AG09309 (cell line): ENCODE measurements at regions not wholly inside any gene's neighbourhood (a gene's known extent, or its start where the extent isn't known, plus 50 kb on each side); places are given as distances from the start of the nearest gene placed in this dataset.

Experiments
- DNase-seq: peaks from one replicate; pipeline ENCODE4 v3.0.0-alpha.2; 2010; ENCODE audit warnings: low read depth
- H3K4me3 ChIP-seq: 2 replicates; pipeline ENCODE4 v1.5.1; 2011; ENCODE audit warnings: mild to moderate bottlenecking, low read depth, low read length, moderate library complexity; ENCODE audit not compliant: control insufficient read depth
- TF ChIP-seq, protein P1 (sequence below): IDR thresholded peaks from 2 replicates; pipeline ENCODE4 v1.5.1; 2011; ENCODE audit warnings: mild to moderate bottlenecking, low read depth, low read length, inconsistent platforms; ENCODE audit not compliant: insufficient read depth, control insufficient read depth; ENCODE audit errors: missing control alignments

DNA sequence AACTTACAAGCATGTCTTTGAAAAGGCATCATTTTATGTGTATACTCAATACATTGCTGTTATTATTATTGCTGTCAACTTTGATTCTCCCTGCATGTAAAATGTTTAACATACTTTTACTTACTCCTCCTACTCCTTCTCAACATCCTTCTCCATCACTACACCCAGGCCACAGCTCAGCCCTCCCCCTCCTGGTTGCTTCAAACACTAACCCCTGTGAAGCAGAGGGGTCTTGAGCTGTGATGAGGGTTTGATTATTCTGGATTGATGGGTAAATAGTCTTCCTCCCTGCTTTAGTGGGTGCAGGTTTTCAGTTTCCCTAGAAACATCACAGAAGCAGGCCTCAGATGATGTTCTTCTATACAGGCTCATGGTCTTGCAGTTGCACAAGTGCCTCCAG, 221.0 kb downstream of the OSR1 start:
- no peak for DNase-seq
- TF ChIP-seq, protein P1, sequence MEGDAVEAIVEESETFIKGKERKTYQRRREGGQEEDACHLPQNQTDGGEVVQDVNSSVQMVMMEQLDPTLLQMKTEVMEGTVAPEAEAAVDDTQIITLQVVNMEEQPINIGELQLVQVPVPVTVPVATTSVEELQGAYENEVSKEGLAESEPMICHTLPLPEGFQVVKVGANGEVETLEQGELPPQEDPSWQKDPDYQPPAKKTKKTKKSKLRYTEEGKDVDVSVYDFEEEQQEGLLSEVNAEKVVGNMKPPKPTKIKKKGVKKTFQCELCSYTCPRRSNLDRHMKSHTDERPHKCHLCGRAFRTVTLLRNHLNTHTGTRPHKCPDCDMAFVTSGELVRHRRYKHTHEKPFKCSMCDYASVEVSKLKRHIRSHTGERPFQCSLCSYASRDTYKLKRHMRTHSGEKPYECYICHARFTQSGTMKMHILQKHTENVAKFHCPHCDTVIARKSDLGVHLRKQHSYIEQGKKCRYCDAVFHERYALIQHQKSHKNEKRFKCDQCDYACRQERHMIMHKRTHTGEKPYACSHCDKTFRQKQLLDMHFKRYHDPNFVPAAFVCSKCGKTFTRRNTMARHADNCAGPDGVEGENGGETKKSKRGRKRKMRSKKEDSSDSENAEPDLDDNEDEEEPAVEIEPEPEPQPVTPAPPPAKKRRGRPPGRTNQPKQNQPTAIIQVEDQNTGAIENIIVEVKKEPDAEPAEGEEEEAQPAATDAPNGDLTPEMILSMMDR = no peak
- H3K4me3 ChIP-seq = no peak overlapping the region

DNA sequence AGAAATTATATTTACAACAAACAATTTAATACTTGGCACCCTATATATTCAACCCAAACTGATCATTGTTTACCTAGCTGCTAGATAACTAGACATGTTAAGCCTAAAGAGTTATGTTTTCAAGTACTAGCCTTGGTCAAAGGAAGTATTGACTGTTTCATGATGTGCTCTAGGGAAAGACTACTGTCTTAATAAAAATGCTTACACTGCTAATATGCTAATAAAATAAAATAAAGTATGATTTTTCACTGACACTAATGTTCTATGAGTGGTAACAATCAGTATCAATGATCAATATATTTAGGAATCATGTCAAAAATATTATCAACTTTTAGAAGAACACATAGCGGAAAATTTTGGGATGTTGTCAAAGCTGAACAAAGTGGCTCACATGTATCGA, 225.5 kb downstream of the OSR1 start:
- TF ChIP-seq, protein P1 = no peak
- DNase-seq = no peak
- H3K4me3 ChIP-seq = no peak overlapping the region

DNA sequence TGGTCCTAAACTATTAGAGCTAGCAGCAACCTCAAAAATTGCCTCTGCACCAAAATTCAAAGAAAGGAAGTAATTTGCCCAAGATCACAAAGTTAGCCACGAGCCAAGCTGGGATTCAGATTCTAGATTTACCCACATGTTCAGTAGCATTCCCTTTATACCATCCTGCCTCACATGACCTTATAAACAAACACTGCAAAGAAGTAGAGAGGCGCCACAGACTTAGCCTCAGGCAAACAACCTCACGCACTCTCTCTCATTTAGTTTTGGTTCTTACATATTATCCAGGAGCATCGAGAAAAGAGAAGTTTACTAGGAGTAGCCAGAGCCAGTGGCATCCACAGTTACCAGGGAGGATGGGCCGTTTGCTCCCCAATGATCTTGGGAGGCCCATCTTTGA, 226.6 kb downstream of the OSR1 start:
- H3K4me3 ChIP-seq = no peak overlapping the region
- no peak for DNase-seq
- TF ChIP-seq, protein P1 = no peak

DNA sequence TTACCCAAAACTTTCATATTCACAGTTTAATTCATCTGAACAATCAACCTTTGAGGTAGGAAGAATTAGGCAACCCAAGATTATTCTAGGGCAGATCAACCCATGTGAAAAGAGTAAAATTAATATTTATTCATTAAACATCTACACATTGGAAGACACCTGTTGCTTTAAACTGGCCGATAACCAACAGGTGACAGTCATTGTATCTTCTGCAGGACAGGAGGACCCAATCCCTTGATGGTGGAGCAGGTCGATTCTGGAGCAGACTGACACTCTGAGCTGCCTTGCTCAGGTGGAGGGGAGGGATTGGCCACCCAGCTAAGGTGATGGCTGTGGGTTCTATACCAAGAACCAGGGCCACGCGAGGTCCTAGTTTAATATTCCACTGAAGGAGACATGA, 230.3 kb downstream of the OSR1 start:
- no peak for DNase-seq
- no peak overlapping the region for H3K4me3 ChIP-seq
- TF ChIP-seq, protein P1 = no peak

DNA sequence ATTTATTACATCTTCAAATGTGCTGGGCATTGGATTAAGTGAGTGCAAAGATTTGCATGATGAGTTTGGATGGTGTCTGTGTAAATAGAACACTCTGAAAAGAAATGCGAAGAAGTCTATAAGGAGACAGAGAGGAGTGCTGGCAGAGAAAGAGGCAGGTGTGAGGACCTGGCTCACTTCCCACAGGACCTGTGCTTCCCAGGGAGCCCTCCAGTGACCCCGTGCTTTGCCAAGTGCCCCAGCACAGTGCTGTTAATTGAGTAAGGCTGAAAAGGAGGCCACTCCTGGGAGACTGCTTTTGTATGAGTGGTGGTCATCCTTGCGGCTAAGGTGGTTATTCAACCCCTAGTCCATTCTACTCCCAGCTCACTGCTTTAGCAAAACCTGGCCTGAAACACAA, 230.8 kb downstream of the OSR1 start:
- TF ChIP-seq, protein P1 = no peak
- no peak for DNase-seq

DNA sequence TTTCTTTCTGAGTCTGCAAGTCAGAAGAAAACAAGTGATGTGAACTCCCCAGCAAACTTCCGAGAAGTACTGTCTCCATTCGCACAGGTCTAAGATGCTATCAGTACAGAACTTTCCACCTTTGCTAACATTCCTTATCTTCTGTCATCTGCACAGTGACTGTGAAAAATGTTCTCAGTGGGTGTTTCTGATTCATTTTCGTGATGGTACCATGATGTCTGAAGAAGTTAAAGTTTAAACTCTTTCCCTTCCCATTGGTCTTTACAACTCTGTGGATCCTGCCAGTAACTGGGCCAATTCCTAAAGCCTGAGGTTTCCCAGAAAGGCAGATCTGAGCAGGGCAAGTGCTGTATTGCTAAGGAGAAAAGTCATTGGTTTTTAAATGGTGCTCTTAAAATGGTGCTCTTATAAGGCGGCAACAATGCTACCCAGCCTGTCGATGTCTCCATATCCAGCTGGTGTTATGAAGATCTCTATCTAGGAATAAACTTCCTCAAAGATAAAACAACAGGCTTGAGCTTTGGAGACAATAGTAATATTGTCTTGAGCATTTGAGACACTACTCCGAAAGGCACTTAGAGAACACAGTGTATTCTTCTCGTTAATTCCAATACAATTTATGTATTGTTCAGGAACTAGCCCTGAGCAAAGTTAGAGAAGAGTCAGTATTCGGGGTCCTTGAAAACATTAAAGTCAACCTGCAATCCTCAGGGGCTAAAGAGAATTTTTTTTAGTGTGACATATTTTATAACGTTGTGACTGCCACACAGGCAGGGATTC, 232.3 kb downstream of the OSR1 start:
- TF ChIP-seq, protein P1 = no peak
- DNase-seq = no peak

More for the DNA sequence above, 230.8 kb downstream of the OSR1 start:
- no peak overlapping the region for H3K4me3 ChIP-seq

More for the DNA sequence above, 232.3 kb downstream of the OSR1 start:
- no peak overlapping the region for H3K4me3 ChIP-seq
